Neural cell (in vitro differentiated cells): ENCODE measurements at regions not wholly inside any gene's neighbourhood (a gene's known extent, or its start where the extent isn't known, plus 50 kb on each side); places are given as distances from the start of the nearest gene placed in this dataset.

Experiments
- H2AFZ ChIP-seq: fragments of 200-600, 300-800 bp; sonication (generic), shearing (Covaris generic); 2 replicates; pipeline ENCODE4 v1.6.0; 2014; ENCODE audit warnings: low read depth, mild to moderate bottlenecking, antibody characterized with exemption, low read length, moderate library complexity
- H3F3A ChIP-seq: fragments of 200-600 bp; shearing (Covaris generic); 2 replicates; pipeline ENCODE4 v1.6.1; 2016; ENCODE audit warnings: mild to moderate bottlenecking, moderate library complexity, mixed read lengths, antibody characterized with exemption, low read length; ENCODE audit not compliant: insufficient read depth, poor library complexity, severe bottlenecking
- H3K27ac ChIP-seq: fragments of 200-600, 300-800 bp; sonication (generic), shearing (Covaris generic); 2 replicates; pipeline ENCODE4 v1.5.1; 2014; ENCODE audit warnings: mild to moderate bottlenecking, low read length, moderate library complexity
- H3K27me3 ChIP-seq: fragments of 300-800, 200-600 bp; sonication (generic), shearing (Covaris generic); 2 replicates; pipeline ENCODE4 v1.6.0; 2014; ENCODE audit warnings: mild to moderate bottlenecking, low read depth, low read length, moderate library complexity; ENCODE audit not compliant: insufficient read depth
- H3K36me3 ChIP-seq: fragments of 300-800, 200-600 bp; sonication (generic), shearing (Covaris generic); 2 replicates; pipeline ENCODE4 v1.5.1; 2014; ENCODE audit warnings: mild to moderate bottlenecking, antibody characterized with exemption, low read length, moderate library complexity; ENCODE audit not compliant: insufficient read depth
- H3K4me2 ChIP-seq: fragments of 300-800, 200-600 bp; sonication (generic), shearing (Covaris generic); 2 replicates; pipeline ENCODE4 v1.6.0; 2014; ENCODE audit warnings: mild to moderate bottlenecking, low read length
- H3K4me3 ChIP-seq: fragments of 300-800, 200-600 bp; sonication (generic), shearing (Covaris generic); 2 replicates; pipeline ENCODE4 v1.5.1; 2014; ENCODE audit warnings: mild to moderate bottlenecking, low read length, moderate library complexity
- H3K79me2 ChIP-seq: fragments of 200-600 bp; shearing (Covaris generic); replicated peaks from 2 replicates; pipeline ENCODE4 v1.6.0; 2014; ENCODE audit warnings: mild to moderate bottlenecking, low read length, moderate library complexity; ENCODE audit not compliant: insufficient read depth
- H3K9ac ChIP-seq: fragments of 300-800, 200-600 bp; sonication (generic), shearing (Covaris generic); 2 replicates; pipeline ENCODE4 v1.6.1; 2016; ENCODE audit warnings: mild to moderate bottlenecking, low read length, mixed read lengths
- H3K9me2 ChIP-seq: fragments of 200-600 bp; shearing (Covaris generic); 2 replicates; pipeline ENCODE4 v1.6.1; 2016; ENCODE audit warnings: mild to moderate bottlenecking, low read length, mixed read lengths; ENCODE audit not compliant: insufficient read depth
- H3K9me3 ChIP-seq: fragments of 200-600, 300-800 bp; sonication (generic), shearing (Covaris generic); 2 replicates; pipeline ENCODE4 v1.6.1; 2016; ENCODE audit warnings: mild to moderate bottlenecking, mixed run types, low read length, moderate library complexity, mixed read lengths
- H4K20me1 ChIP-seq: fragments of 200-600 bp; shearing (Covaris generic); 2 replicates; pipeline ENCODE4 v1.6.1; 2016; ENCODE audit warnings: mild to moderate bottlenecking, mixed run types; ENCODE audit not compliant: insufficient read depth
- CTCF ChIP-seq: fragments of 450-650 bp; IDR thresholded peaks from 2 replicates; pipeline ENCODE4 v1.5.1; 2014; ENCODE audit warnings: antibody characterized with exemption, mild to moderate bottlenecking, moderate library complexity; ENCODE audit not compliant: poor library complexity, severe bottlenecking
- EP300 ChIP-seq: fragments of 450-650 bp; conservative IDR thresholded peaks from 2 replicates; pipeline ENCODE4 v1.6.1; 2014; ENCODE audit warnings: antibody characterized with exemption, mild to moderate bottlenecking, moderate library complexity; ENCODE audit not compliant: poor library complexity, severe bottlenecking
- EZH2 ChIP-seq: fragments of 200-600, 300-800 bp; shearing (Covaris generic), sonication (generic); IDR thresholded peaks from 2 replicates; pipeline ENCODE4 v1.6.1; 2014; ENCODE audit warnings: antibody characterized with exemption, low read length, borderline replicate concordance, mild to moderate bottlenecking; ENCODE audit not compliant: insufficient read depth, poor library complexity, severe bottlenecking
- MXI1 ChIP-seq: fragments of 450-650 bp; conservative IDR thresholded peaks from 2 replicates; pipeline ENCODE4 v1.6.1; 2014; ENCODE audit warnings: antibody characterized with exemption, mild to moderate bottlenecking; ENCODE audit not compliant: poor library complexity, severe bottlenecking
- POLR2AphosphoS5 ChIP-seq: IDR thresholded peaks from 2 replicates; pipeline ENCODE4 v1.6.1; 2012
- RAD21 ChIP-seq: fragments of 450-650 bp; conservative IDR thresholded peaks from 2 replicates; pipeline ENCODE4 v1.6.1; 2014; ENCODE audit warnings: antibody characterized with exemption, mild to moderate bottlenecking, moderate library complexity
- SMC3 ChIP-seq: fragments of 450-650 bp; conservative IDR thresholded peaks from 2 replicates; pipeline ENCODE4 v1.6.1; 2014; ENCODE audit warnings: antibody characterized with exemption, mild to moderate bottlenecking, moderate library complexity; ENCODE audit not compliant: poor library complexity
- TAF1 ChIP-seq: IDR thresholded peaks from 2 replicates; pipeline ENCODE4 v1.6.1; 2012; ENCODE audit warnings: low read depth
- TF ChIP-seq, protein P1 (sequence below): IDR thresholded peaks from 2 replicates; pipeline ENCODE4 v1.6.1; 2012; ENCODE audit warnings: borderline replicate concordance

GRCh38 chr6:113004470-113005270 is 657.5 kb downstream of the RFPL4B start:
- Histone ChIP-seq H3K27me3 (no peaks in the 10 kb centered on the region), H4K20me1 (no peaks in the 10 kb centered on the region), H2AFZ (no peak overlapping the region), H3K9me3 (no peaks in the 10 kb centered on the region), H3K4me2 (no peak overlapping the region), H3K9ac (no peak overlapping the region), H3K9me2 (no peaks in the 10 kb centered on the region), H3K36me3 (no peaks in the 10 kb centered on the region), H3K27ac (no peak overlapping the region), H3K79me2 (no peaks in the 10 kb centered on the region), H3K4me3 (no peak overlapping the region), H3F3A (no peaks in the 10 kb centered on the region)
- TF ChIP-seq CTCF (no peak), POLR2AphosphoS5 (no peak), RAD21 (no peak), SMC3 (no peak), TAF1 (no peak), MXI1 (no peak), EZH2 (no peak), EP300 (no peak)
- TF ChIP-seq, protein P1, sequence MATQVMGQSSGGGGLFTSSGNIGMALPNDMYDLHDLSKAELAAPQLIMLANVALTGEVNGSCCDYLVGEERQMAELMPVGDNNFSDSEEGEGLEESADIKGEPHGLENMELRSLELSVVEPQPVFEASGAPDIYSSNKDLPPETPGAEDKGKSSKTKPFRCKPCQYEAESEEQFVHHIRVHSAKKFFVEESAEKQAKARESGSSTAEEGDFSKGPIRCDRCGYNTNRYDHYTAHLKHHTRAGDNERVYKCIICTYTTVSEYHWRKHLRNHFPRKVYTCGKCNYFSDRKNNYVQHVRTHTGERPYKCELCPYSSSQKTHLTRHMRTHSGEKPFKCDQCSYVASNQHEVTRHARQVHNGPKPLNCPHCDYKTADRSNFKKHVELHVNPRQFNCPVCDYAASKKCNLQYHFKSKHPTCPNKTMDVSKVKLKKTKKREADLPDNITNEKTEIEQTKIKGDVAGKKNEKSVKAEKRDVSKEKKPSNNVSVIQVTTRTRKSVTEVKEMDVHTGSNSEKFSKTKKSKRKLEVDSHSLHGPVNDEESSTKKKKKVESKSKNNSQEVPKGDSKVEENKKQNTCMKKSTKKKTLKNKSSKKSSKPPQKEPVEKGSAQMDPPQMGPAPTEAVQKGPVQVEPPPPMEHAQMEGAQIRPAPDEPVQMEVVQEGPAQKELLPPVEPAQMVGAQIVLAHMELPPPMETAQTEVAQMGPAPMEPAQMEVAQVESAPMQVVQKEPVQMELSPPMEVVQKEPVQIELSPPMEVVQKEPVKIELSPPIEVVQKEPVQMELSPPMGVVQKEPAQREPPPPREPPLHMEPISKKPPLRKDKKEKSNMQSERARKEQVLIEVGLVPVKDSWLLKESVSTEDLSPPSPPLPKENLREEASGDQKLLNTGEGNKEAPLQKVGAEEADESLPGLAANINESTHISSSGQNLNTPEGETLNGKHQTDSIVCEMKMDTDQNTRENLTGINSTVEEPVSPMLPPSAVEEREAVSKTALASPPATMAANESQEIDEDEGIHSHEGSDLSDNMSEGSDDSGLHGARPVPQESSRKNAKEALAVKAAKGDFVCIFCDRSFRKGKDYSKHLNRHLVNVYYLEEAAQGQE: no peak

DNA sequence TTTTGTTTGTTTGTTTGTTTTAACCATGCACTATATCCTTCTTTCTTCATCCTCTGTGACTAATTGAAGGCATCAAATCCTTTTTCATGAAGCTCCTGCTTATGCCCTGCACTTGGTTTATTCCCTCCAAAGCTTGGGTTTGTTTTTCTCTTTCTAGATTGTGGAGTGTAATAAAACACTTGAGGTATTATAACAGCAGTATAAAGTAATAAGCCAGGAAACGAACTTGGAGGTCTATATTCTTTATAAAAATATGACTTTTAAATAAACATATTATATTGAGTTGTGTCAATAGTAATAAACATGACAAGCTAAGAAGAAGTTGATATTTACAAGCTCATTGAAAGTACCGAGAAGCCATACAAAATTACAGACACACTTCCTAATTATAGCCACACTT is 659.4 kb downstream of the RFPL4B start:
- Histone ChIP-seq H3K79me2 (no peaks in the 10 kb centered on the region), H3F3A (no peaks in the 10 kb centered on the region)

More for the DNA sequence above, 659.4 kb downstream of the RFPL4B start:
- no peaks in the 10 kb centered on the region for H3K9me3 ChIP-seq
- no peaks in the 10 kb centered on the region for H4K20me1 ChIP-seq
- no peak overlapping the region for H3K27ac ChIP-seq
- H3K27me3 ChIP-seq: no peaks in the 10 kb centered on the region
- no peak overlapping the region for H3K4me3 ChIP-seq
- no peak overlapping the region for H3K4me2 ChIP-seq
- no peak overlapping the region for H3K9ac ChIP-seq
- TF ChIP-seq CTCF: no peak
- no peak for TF ChIP-seq SMC3
- TF ChIP-seq, protein P1: no peak
- no peak overlapping the region for H2AFZ ChIP-seq
- no peaks in the 10 kb centered on the region for H3K36me3 ChIP-seq
- no peaks in the 10 kb centered on the region for H3K9me2 ChIP-seq
